Endothelial cell of umbilical vein (primary cell): ENCODE measurements at regions not wholly inside any gene's neighbourhood (a gene's known extent, or its start where the extent isn't known, plus 50 kb on each side); places are given as distances from the start of the nearest gene placed in this dataset.

Experiments
- BruUV-seq: library from RNA; stranded (reverse); fragments of 400-500 nt; replicated peaks from 2 replicates; lab custom pipeline; 2021; lab: Mats Ljungman, UMichigan
- CTCF ChIA-PET: fragments of 300-600, 350-600 bp; sonication (Branson Sonifier 250); formaldehyde crosslinking; loops from one replicate; lab custom pipeline; 2021; ENCODE audit warnings: antibody characterized with exemption, inconsistent platforms; lab: Charles Lee
- POLR2A ChIA-PET: fragments of 300-600, 350-600 bp; sonication (Branson Sonifier 250); formaldehyde crosslinking; loops from one replicate; lab custom pipeline; 2021; ENCODE audit warnings: antibody characterized with exemption, inconsistent platforms; lab: Charles Lee
- DNase-seq: peaks from one replicate; pipeline ENCODE4 v3.0.0-alpha.2; 2011; ENCODE audit warnings: low read depth, low spot score
- FAIRE-seq: peaks from 2 replicates; lab custom pipeline; 2011; peaks lifted over from hg19 to GRCh38; lab: Jason Lieb, UNC
- H2AFZ ChIP-seq: 2 replicates; pipeline ENCODE4 v1.6.0; 2012; ENCODE audit warnings: low read depth, low read length, control low read depth, inconsistent platforms
- H3K27ac ChIP-seq: 2 replicates; pipeline ENCODE4 v1.5.1; 2011; ENCODE audit warnings: low read depth, mild to moderate bottlenecking, control low read depth, low read length, moderate library complexity; ENCODE audit not compliant: insufficient read depth
- H3K27me3 ChIP-seq, 2 experiments: 2 replicates each; pipeline versions ENCODE4 v1.6.0 to v1.6.1; 2011; ENCODE audit warnings: low read length in 2 of 2, mixed read lengths in 1 of 2; ENCODE audit not compliant: control insufficient read depth in 2 of 2, insufficient read depth in 2 of 2
- H3K36me3 ChIP-seq, 2 experiments: 2 replicates in 1 of 2; 3 replicates in 1 of 2; pipeline ENCODE4 v1.5.1; 2011; ENCODE audit warnings: low read length in 2 of 2, mild to moderate bottlenecking in 1 of 2, moderate library complexity in 1 of 2; ENCODE audit not compliant: control insufficient read depth in 2 of 2, insufficient read depth in 2 of 2; ENCODE audit errors: extremely low read depth in 1 of 2
- H3K4me1 ChIP-seq: 3 replicates; pipeline ENCODE4 v1.5.1; 2011; ENCODE audit warnings: mild to moderate bottlenecking, low read length; ENCODE audit not compliant: control insufficient read depth, insufficient read depth; ENCODE audit errors: extremely low read depth
- H3K4me2 ChIP-seq: 2 replicates; pipeline ENCODE4 v1.6.1; 2011; ENCODE audit warnings: low read length, control low read depth, mixed read lengths; ENCODE audit not compliant: insufficient read depth
- H3K4me3 ChIP-seq, 3 experiments: fragments of 200-600 bp in 1 of 3; sonication (generic), shearing (Covaris generic) in 1 of 3; replicated peaks in 1 of 3; 2 replicates each; pipeline ENCODE4 v1.5.1; 2011 to 2016; ENCODE audit warnings: control low read depth in 3 of 3, low read length in 3 of 3, mild to moderate bottlenecking in 2 of 3, inconsistent platforms in 1 of 3, low read depth in 1 of 3, moderate library complexity in 1 of 3; ENCODE audit not compliant: insufficient read depth in 1 of 3
- H3K79me2 ChIP-seq: 2 replicates; pipeline ENCODE4 v1.6.0; 2012; ENCODE audit warnings: low read length, inconsistent platforms; ENCODE audit not compliant: control insufficient read depth, insufficient read depth
- H3K9ac ChIP-seq: replicated peaks from 2 replicates; pipeline ENCODE3; 2011; ENCODE audit warnings: low read length, control low read depth; ENCODE audit not compliant: insufficient read depth; ENCODE audit errors: extremely low read depth
- H3K9me1 ChIP-seq: replicated peaks from 3 replicates; pipeline ENCODE4 v1.6.0; 2011; ENCODE audit warnings: mild to moderate bottlenecking, low read length; ENCODE audit not compliant: control insufficient read depth, insufficient read depth; ENCODE audit errors: extremely low read depth
- H3K9me3 ChIP-seq: replicated peaks from 2 replicates; pipeline ENCODE4 v1.5.1; 2012; ENCODE audit warnings: low read length, inconsistent platforms; ENCODE audit not compliant: control insufficient read depth, insufficient read depth
- H4K20me1 ChIP-seq: replicated peaks from 2 replicates; pipeline ENCODE3; 2011; ENCODE audit warnings: mild to moderate bottlenecking, low read length; ENCODE audit not compliant: control insufficient read depth, insufficient read depth; ENCODE audit errors: extremely low read depth
- EZH2 ChIP-seq: IDR thresholded peaks from 2 replicates; pipeline ENCODE4 v1.6.1; 2012; ENCODE audit warnings: borderline replicate concordance, low read depth, mild to moderate bottlenecking, moderate library complexity, low read length, inconsistent platforms; ENCODE audit not compliant: severe bottlenecking
- MAX ChIP-seq: IDR thresholded peaks from 2 replicates; pipeline ENCODE4 v1.6.1; 2011; ENCODE audit not compliant: insufficient read depth, insufficient read length
- MYC ChIP-seq: IDR thresholded peaks from one replicate; pipeline ENCODE4 v1.6.1; 2011; ENCODE audit warnings: mild to moderate bottlenecking, low read depth, low read length
- POLR2A ChIP-seq: IDR thresholded peaks from 2 replicates; pipeline ENCODE4 v1.6.1; 2012; ENCODE audit warnings: low read depth, mild to moderate bottlenecking, control low read depth, low read length
- dilution Hi-C: fragments of 300-500 bp; cut with MboI; formaldehyde crosslinking; loops from one replicate; pipeline ENCODE4 v1.15.0; 2019; ENCODE audit warnings: low sequenced_read_pairs; ENCODE audit not compliant: extremely low pct_ligation_motif_present
- intact Hi-C: fragments of 100-400 bp; cut with micrococcal nuclease; formaldehyde crosslinking; loops from one replicate; pipeline ENCODE4 v1.10.0; 2022
- TF ChIP-seq, protein P1 (sequence below), 2 donors: IDR thresholded peaks; 1 replicate in 1 of 2; 2 replicates in 1 of 2; pipeline ENCODE4 v1.5.1; 2011; ENCODE audit warnings: low read length in 2 of 2, mild to moderate bottlenecking in 2 of 2, moderate library complexity in 2 of 2, control low read depth in 1 of 2, inconsistent platforms in 1 of 2, low read depth in 1 of 2; ENCODE audit not compliant: insufficient read depth in 1 of 2; ENCODE audit errors: extremely low read depth in 1 of 2

- no TSS peak for BruUV-seq
- ChIA-PET CTCF (no interaction called here), POLR2A (no interaction called here)
Observed at GRCh38 chr1:30638086-30638485, 85.3 kb downstream of the MATN1 start.

More at GRCh38 chr1:30638086-30638485, 85.3 kb downstream of the MATN1 start:
- Histone ChIP-seq H3K9me3 (no peaks in the 10 kb centered on the region), H3K9me1 (no peaks in the 10 kb centered on the region), H4K20me1 (no peaks in the 10 kb centered on the region), H2AFZ (no peak overlapping the region), H3K9ac (no peak overlapping the region), H3K27me3 (no peaks in the 10 kb centered on the region), H3K4me1 (no peaks in the 10 kb centered on the region), H3K4me2 (no peak overlapping the region), H3K36me3 (no peaks in the 10 kb centered on the region), H3K27ac (no peak overlapping the region), H3K4me3 (no peak overlapping the region), H3K79me2 (no peaks in the 10 kb centered on the region)
- dilution Hi-C loops (no loop called here), intact Hi-C loops (no loop called here)
- DNase-seq (no peak), FAIRE-seq (no peak)
- no peak for TF ChIP-seq POLR2A
- no peak for TF ChIP-seq EZH2
- TF ChIP-seq MAX = no peak
- TF ChIP-seq, protein P1, sequence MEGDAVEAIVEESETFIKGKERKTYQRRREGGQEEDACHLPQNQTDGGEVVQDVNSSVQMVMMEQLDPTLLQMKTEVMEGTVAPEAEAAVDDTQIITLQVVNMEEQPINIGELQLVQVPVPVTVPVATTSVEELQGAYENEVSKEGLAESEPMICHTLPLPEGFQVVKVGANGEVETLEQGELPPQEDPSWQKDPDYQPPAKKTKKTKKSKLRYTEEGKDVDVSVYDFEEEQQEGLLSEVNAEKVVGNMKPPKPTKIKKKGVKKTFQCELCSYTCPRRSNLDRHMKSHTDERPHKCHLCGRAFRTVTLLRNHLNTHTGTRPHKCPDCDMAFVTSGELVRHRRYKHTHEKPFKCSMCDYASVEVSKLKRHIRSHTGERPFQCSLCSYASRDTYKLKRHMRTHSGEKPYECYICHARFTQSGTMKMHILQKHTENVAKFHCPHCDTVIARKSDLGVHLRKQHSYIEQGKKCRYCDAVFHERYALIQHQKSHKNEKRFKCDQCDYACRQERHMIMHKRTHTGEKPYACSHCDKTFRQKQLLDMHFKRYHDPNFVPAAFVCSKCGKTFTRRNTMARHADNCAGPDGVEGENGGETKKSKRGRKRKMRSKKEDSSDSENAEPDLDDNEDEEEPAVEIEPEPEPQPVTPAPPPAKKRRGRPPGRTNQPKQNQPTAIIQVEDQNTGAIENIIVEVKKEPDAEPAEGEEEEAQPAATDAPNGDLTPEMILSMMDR (IDR thresholded peaks at IDR 0.05; ENCODE audit: extremely low read depth in 1 of 2, insufficient read depth in 1 of 2, low read depth in 1 of 2, low read length in 2 of 2) = no peak
- no peak for TF ChIP-seq MYC
